Activated naive CD8-positive, alpha-beta T cell treated with anti-CD3 and anti-CD28 coated beads, Interleukin-2, amount 50 U/mL, for 24 hours (primary cell): ENCODE measurements at regions not wholly inside any gene's neighbourhood (a gene's known extent, or its start where the extent isn't known, plus 50 kb on each side); places are given as distances from the start of the nearest gene placed in this dataset.

Experiments
- ATAC-seq: fragments of 150-1000 bp; cut with Tn5 transposase; one replicate; pipeline ENCODE4 v1.10.0; 2021
- DNase-seq: peaks from one replicate; pipeline ENCODE4 v3.0.0; 2021
- H3K27ac Mint-ChIP-seq: one replicate; pipeline ENCODE4 v1.8.0; 2021; ENCODE audit warnings: mild to moderate bottlenecking, mixed read lengths
- H3K27me3 Mint-ChIP-seq: one replicate; pipeline ENCODE4 v1.8.0; 2021; ENCODE audit warnings: mixed read lengths
- H3K36me3 Mint-ChIP-seq: one replicate; pipeline ENCODE4 v1.8.0; 2021; ENCODE audit warnings: low read depth, mixed read lengths
- H3K4me1 Mint-ChIP-seq: one replicate; pipeline ENCODE4 v1.8.0; 2021; ENCODE audit warnings: mixed read lengths
- H3K4me3 Mint-ChIP-seq: one replicate; pipeline ENCODE4 v1.8.0; 2021; ENCODE audit warnings: mild to moderate bottlenecking, moderate library complexity, mixed read lengths
- H3K9me3 Mint-ChIP-seq: one replicate; pipeline ENCODE4 v1.8.0; 2021; ENCODE audit warnings: mixed read lengths

DNA sequence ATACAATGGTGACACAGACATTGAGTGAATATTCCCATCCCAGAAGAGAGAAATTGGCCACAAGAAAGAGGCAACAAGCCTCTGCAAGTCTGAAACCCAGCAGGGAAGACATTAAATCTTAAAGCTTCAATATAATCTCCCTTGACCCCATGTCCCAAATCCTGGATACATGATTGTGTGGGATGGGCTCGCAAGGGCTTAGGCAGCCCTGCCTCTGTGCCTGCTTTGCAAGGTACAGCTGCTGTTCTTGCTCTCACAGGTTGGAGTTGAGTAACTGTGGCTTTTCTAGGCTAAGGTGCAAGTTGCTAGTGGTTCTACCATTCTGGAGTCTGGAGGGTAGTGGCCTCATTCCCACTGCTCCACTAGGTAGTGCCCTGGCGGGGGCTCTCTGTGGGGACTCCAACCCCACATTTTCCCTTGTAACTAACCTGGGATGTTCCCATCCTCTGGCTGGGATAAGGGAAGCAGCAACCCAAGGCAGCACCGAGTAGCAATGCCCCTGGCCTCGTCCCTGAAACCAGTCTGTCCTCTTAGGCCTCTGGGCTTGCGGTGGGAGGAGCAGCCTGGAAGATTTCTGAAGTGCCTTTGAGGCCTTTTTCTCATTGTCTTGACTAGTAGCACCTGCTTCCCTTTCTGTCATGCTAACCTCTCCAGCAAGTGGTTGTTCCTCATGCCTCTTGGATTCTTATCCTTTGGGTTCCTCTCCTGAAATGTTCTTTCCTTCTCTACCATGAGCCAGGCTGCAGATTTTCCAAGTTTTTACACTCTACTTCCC, 90.0 kb downstream of the FAM174B start:
- no peaks in the 10 kb centered on the region for H3K9me3 Mint-ChIP-seq
- no peak overlapping the region for H3K27ac Mint-ChIP-seq
- peaks cover 5% of the 10 kb centered on the region for H3K27me3 Mint-ChIP-seq
- H3K36me3 Mint-ChIP-seq, result no peaks in the 10 kb centered on the region
- DNase-seq (no peak), ATAC-seq (no peak)
- no peaks in the 10 kb centered on the region for H3K4me1 Mint-ChIP-seq
- H3K4me3 Mint-ChIP-seq, result no peak overlapping the region

- Mint-ChIP-seq H3K27ac (no peak overlapping the region), H3K4me1 (no peaks in the 10 kb centered on the region), H3K27me3 (peaks cover 2% of the 10 kb centered on the region), H3K9me3 (no peaks in the 10 kb centered on the region), H3K4me3 (no peak overlapping the region), H3K36me3 (no peaks in the 10 kb centered on the region)
- ATAC-seq (no peak), DNase-seq (no peak)
Observed at GRCh38 chr15:92561754-92562153, 93.8 kb downstream of the FAM174B start.

- no peaks in the 10 kb centered on the region for H3K36me3 Mint-ChIP-seq
- H3K4me3 Mint-ChIP-seq, result no peak overlapping the region
- no peak for DNase-seq
- no peak for ATAC-seq
- no peaks in the 10 kb centered on the region for H3K9me3 Mint-ChIP-seq
- no peaks in the 10 kb centered on the region for H3K4me1 Mint-ChIP-seq
- no peak overlapping the region for H3K27ac Mint-ChIP-seq
- peaks cover 26% of the 10 kb centered on the region for H3K27me3 Mint-ChIP-seq
Observed at GRCh38 chr15:92553317-92553716, 102.3 kb downstream of the FAM174B start.

DNA sequence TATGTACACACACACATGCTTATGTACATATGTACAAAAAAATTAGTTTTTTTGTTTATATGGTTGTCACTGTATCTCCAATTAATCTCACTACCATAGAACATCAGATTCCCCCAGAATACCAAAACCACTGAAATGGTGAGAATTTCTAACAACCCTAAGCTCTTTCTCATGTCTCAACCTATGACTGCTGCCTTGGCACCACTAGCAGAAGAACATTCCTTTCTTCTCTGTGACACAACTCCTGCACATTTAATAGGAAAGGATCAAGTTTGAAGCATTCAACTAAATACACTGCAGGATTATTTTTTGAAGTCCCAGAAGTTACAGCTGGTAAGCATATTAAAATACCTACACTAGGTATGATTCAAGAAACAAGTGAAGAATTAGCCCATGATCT, 109.6 kb downstream of the FAM174B start:
- H3K4me1 Mint-ChIP-seq, result no peaks in the 10 kb centered on the region
- DNase-seq (no peak), ATAC-seq (no peak)
- H3K27me3 Mint-ChIP-seq, result peaks cover 23% of the 10 kb centered on the region
- H3K9me3 Mint-ChIP-seq, result no peaks in the 10 kb centered on the region
- H3K27ac Mint-ChIP-seq, result no peak overlapping the region
- H3K36me3 Mint-ChIP-seq, result no peaks in the 10 kb centered on the region
- H3K4me3 Mint-ChIP-seq, result no peak overlapping the region

GRCh38 chr15:92541291-92542200, 114.0 kb downstream of the FAM174B start:
- Mint-ChIP-seq H3K9me3 (no peaks in the 10 kb centered on the region), H3K36me3 (no peaks in the 10 kb centered on the region), H3K27me3 (peaks cover 11% of the 10 kb centered on the region), H3K4me3 (no peak overlapping the region), H3K4me1 (no peaks in the 10 kb centered on the region), H3K27ac (no peak overlapping the region)
- ATAC-seq (no peak), DNase-seq (no peak)

GRCh38 chr15:92538115-92538514, 117.5 kb downstream of the FAM174B start:
- H3K4me3 Mint-ChIP-seq, result no peak overlapping the region
- no peaks in the 10 kb centered on the region for H3K36me3 Mint-ChIP-seq
- H3K4me1 Mint-ChIP-seq, result no peaks in the 10 kb centered on the region
- H3K9me3 Mint-ChIP-seq, result peaks cover 13% of the 10 kb centered on the region
- DNase-seq, result no peak
- H3K27ac Mint-ChIP-seq, result no peak overlapping the region
- H3K27me3 Mint-ChIP-seq, result peaks cover 2% of the 10 kb centered on the region
- no peak for ATAC-seq

- no peaks in the 10 kb centered on the region for H3K36me3 Mint-ChIP-seq
- no peak overlapping the region for H3K27ac Mint-ChIP-seq
- H3K9me3 Mint-ChIP-seq, result peaks cover 18% of the 10 kb centered on the region
- H3K4me1 Mint-ChIP-seq, result no peaks in the 10 kb centered on the region
- H3K4me3 Mint-ChIP-seq, result no peak overlapping the region
- H3K27me3 Mint-ChIP-seq, result peaks cover 17% of the 10 kb centered on the region
- ATAC-seq (no peak), DNase-seq (no peak)
Observed at GRCh38 chr15:92533298-92533697, 122.3 kb downstream of the FAM174B start.

- DNase-seq, result no peak
- ATAC-seq, result no peak
- peaks cover 18% of the 10 kb centered on the region for H3K9me3 Mint-ChIP-seq
- H3K4me3 Mint-ChIP-seq, result no peak overlapping the region
- no peaks in the 10 kb centered on the region for H3K36me3 Mint-ChIP-seq
- H3K4me1 Mint-ChIP-seq, result no peaks in the 10 kb centered on the region
- H3K27me3 Mint-ChIP-seq, result peaks cover 18% of the 10 kb centered on the region
- H3K27ac Mint-ChIP-seq, result no peak overlapping the region
Observed at GRCh38 chr15:92531406-92531805, 124.2 kb downstream of the FAM174B start.

DNA sequence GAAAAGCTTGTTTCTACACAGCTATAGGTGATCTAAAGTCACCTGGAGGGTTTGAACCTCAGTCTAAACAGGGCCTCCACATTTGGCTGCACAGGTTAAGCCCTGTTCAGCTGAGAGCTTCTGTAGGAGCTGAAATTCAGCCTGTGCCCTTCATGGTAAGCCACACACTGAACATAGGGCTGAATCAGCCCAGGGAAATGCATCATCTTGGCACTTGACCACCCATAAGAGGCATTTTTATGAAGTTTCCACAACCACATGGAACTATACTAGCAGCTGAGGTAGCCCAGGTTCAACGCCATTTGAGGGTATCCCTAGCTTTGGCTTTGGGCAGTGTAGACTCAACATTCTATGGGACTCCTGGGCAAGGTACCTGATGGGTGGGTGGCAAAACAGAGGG, 126.8 kb downstream of the FAM174B start:
- no peak for ATAC-seq
- Mint-ChIP-seq H3K27me3 (peaks cover 22% of the 10 kb centered on the region), H3K9me3 (peaks cover 5% of the 10 kb centered on the region), H3K27ac (no peak overlapping the region), H3K4me3 (no peak overlapping the region), H3K4me1 (no peaks in the 10 kb centered on the region), H3K36me3 (no peaks in the 10 kb centered on the region)
- DNase-seq, result no peak

GRCh38 chr15:92527197-92527596, 128.4 kb downstream of the FAM174B start:
- ATAC-seq (no peak), DNase-seq (no peak)
- H3K4me3 Mint-ChIP-seq, result no peak overlapping the region
- H3K4me1 Mint-ChIP-seq, result no peaks in the 10 kb centered on the region
- H3K36me3 Mint-ChIP-seq, result no peaks in the 10 kb centered on the region
- H3K27me3 Mint-ChIP-seq, result peaks cover 22% of the 10 kb centered on the region
- peaks cover 5% of the 10 kb centered on the region for H3K9me3 Mint-ChIP-seq
- no peak overlapping the region for H3K27ac Mint-ChIP-seq

DNA sequence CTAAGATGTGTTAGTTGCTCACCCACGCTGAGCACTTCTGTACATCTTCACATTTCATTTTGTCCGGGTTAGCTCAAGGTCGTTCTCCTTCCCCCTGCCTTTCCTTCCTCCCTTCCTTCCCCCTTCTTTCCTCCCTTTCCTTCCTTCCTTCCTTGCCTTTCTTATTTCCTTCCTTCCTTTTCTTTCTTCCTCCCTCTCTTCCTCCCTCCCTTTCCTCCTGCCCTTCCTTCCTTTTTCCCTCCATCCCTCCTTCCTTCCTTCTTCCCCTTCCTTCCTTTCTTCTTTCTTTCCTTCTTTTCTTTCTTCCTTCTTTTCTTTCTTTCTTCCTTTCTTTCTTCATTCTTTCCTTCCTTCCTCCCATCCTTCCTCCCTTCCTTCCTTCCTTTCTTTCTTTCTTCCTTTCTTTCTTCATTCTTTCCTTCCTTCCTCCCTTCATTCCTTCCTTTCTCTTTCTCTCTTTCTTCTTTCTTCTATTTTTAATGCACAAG, 129.8 kb downstream of the FAM174B start:
- no peak for ATAC-seq

GRCh38 chr15:92524874-92525565, 130.6 kb downstream of the FAM174B start:
- Mint-ChIP-seq H3K27ac (no peak overlapping the region), H3K4me3 (no peak overlapping the region), H3K9me3 (peaks cover 5% of the 10 kb centered on the region), H3K36me3 (no peaks in the 10 kb centered on the region), H3K27me3 (peaks cover 15% of the 10 kb centered on the region), H3K4me1 (peaks cover 4% of the 10 kb centered on the region)
- ATAC-seq, result no peak
- DNase-seq, result no peak

More for the DNA sequence above, 129.8 kb downstream of the FAM174B start:
- Mint-ChIP-seq H3K27ac (no peak overlapping the region), H3K9me3 (peaks cover 5% of the 10 kb centered on the region), H3K36me3 (no peaks in the 10 kb centered on the region), H3K4me3 (no peak overlapping the region), H3K4me1 (peaks cover 4% of the 10 kb centered on the region), H3K27me3 (peaks cover 15% of the 10 kb centered on the region)
- DNase-seq, result no peak

DNA sequence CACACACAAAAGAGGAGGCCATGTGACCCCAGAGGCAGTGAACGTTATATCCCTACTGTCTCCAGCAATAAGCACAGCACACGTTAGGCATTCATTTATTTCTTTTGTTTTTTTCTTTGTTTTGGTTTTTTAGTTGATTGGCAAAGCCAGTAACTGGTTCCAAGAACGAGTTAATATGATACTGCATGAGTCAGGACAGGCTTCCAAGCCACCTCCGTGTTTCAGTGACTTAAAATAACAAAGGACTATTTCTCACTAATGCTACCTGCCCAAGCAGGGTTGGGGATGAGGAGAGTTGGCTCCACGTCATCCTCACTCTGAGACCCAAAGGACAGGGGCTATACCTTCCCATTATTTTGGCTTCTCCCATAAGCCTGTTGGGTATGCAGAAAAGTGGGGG, 130.5 kb downstream of the ST8SIA2 start:
- H3K4me3 Mint-ChIP-seq, result no peak overlapping the region
- no peaks in the 10 kb centered on the region for H3K9me3 Mint-ChIP-seq
- peaks cover 4% of the 10 kb centered on the region for H3K4me1 Mint-ChIP-seq
- H3K36me3 Mint-ChIP-seq, result no peaks in the 10 kb centered on the region
- no peak overlapping the region for H3K27ac Mint-ChIP-seq
- ATAC-seq (no peak), DNase-seq (no peak)
- peaks cover 10% of the 10 kb centered on the region for H3K27me3 Mint-ChIP-seq

DNA sequence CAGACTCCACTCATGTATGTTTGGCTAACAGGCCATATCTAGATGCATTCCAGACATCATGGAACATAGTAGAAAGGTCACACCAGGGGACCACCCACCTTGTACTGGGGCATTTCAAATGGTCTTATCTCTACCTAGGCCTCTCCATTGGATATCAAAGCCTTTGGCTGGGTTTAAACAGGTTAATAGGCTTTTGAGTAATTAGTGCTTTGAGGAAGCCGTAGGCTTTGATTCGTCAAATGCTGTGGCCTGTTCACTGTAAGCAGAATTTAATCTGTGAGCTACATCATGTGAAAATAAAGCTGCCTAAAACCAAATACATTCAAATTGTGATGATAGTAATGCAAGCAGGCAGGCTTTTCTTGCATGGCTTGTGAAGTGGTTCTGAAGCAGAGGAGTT, 129.5 kb downstream of the ST8SIA2 start:
- Mint-ChIP-seq H3K27ac (no peak overlapping the region), H3K4me3 (no peak overlapping the region), H3K4me1 (peaks cover 4% of the 10 kb centered on the region), H3K9me3 (no peaks in the 10 kb centered on the region), H3K27me3 (peaks cover 4% of the 10 kb centered on the region), H3K36me3 (no peaks in the 10 kb centered on the region)
- ATAC-seq (no peak), DNase-seq (no peak)
